OCI-LY1 (cell line): ENCODE measurements at regions not wholly inside any gene's neighbourhood (a gene's known extent, or its start where the extent isn't known, plus 50 kb on each side); places are given as distances from the start of the nearest gene placed in this dataset.

Experiments
- H2AFZ ChIP-seq: fragments of 200-600 bp; sonication (generic), shearing (Covaris generic); 2 replicates; pipeline ENCODE4 v1.6.0; 2014; ENCODE audit warnings: antibody characterized with exemption, mild to moderate bottlenecking, low read length
- H3F3A ChIP-seq: fragments of 200-600 bp; sonication (generic), shearing (Covaris generic); 2 replicates; pipeline ENCODE4 v1.6.0; 2014; ENCODE audit warnings: mild to moderate bottlenecking, antibody characterized with exemption, low read length, moderate library complexity; ENCODE audit not compliant: insufficient read depth
- H3K27ac ChIP-seq: fragments of 200-600 bp; sonication (generic); 2 replicates; pipeline ENCODE4 v1.5.1; 2014; ENCODE audit warnings: low read length, mixed run types, mild to moderate bottlenecking, low read depth; ENCODE audit not compliant: poor library complexity, severe bottlenecking
- H3K27me3 ChIP-seq: fragments of 200-600 bp; sonication (generic); 2 replicates; pipeline ENCODE4 v1.6.0; 2014; ENCODE audit warnings: antibody characterized with exemption, mild to moderate bottlenecking, low read length, moderate library complexity; ENCODE audit not compliant: insufficient read depth
- H3K36me3 ChIP-seq: fragments of 200-600 bp; sonication (generic); 2 replicates; pipeline ENCODE4 v1.6.1; 2014; ENCODE audit warnings: mild to moderate bottlenecking, antibody characterized with exemption, low read length, moderate library complexity, mixed read lengths; ENCODE audit not compliant: insufficient read depth
- H3K4me1 ChIP-seq: fragments of 200-600 bp; sonication (generic); 2 replicates; pipeline ENCODE4 v1.5.1; 2014; ENCODE audit warnings: mild to moderate bottlenecking, low read length, moderate library complexity; ENCODE audit not compliant: insufficient read depth, severe bottlenecking
- H3K4me2 ChIP-seq: fragments of 200-600 bp; sonication (generic), shearing (Covaris generic); 2 replicates; pipeline ENCODE4 v1.6.1; 2014; ENCODE audit warnings: low read length
- H3K4me3 ChIP-seq: fragments of 200-600 bp; sonication (generic); 2 replicates; pipeline ENCODE4 v1.5.1; 2014; ENCODE audit warnings: low read length, low read depth, mild to moderate bottlenecking, mixed read lengths; ENCODE audit not compliant: poor library complexity, severe bottlenecking
- H3K79me2 ChIP-seq: fragments of 200-600 bp; shearing (Covaris generic); 2 replicates; pipeline ENCODE4 v1.6.1; 2016; ENCODE audit warnings: mixed run types, low read length, mixed read lengths; ENCODE audit not compliant: insufficient read depth
- H3K9ac ChIP-seq: fragments of 200-600 bp; sonication (generic), shearing (Covaris generic); 2 replicates; pipeline ENCODE4 v1.6.1; 2014; ENCODE audit warnings: mild to moderate bottlenecking, low read length, mixed read lengths
- H3K9me2 ChIP-seq: fragments of 200-600 bp; sonication (generic), shearing (Covaris generic); 2 replicates; pipeline ENCODE4 v1.6.1; 2014; ENCODE audit warnings: low read depth, mild to moderate bottlenecking, low read length, mixed read lengths
- H3K9me3 ChIP-seq: fragments of 200-600 bp; shearing (Covaris generic); 2 replicates; pipeline ENCODE4 v1.6.1; 2014; ENCODE audit warnings: low read length, mixed read lengths
- H4K20me1 ChIP-seq: fragments of 200-600 bp; sonication (generic), shearing (Covaris generic); 2 replicates; pipeline ENCODE4 v1.6.0; 2016; ENCODE audit warnings: mild to moderate bottlenecking, low read length; ENCODE audit not compliant: insufficient read depth
- EZH2 ChIP-seq: fragments of 200-600 bp; sonication (generic), shearing (Covaris generic); IDR thresholded peaks from 2 replicates; pipeline ENCODE4 v1.8.0; 2017; ENCODE audit warnings: borderline replicate concordance, mixed run types, mild to moderate bottlenecking, antibody characterized with exemption, low read length, moderate library complexity, mixed read lengths
- TF ChIP-seq, protein P1 (sequence below): fragments of 200-600 bp; sonication (generic), shearing (Covaris generic); IDR thresholded peaks from 2 replicates; pipeline ENCODE4 v1.5.1; 2017; ENCODE audit warnings: mild to moderate bottlenecking, antibody characterized with exemption, low read length, moderate library complexity, mixed read lengths

DNA sequence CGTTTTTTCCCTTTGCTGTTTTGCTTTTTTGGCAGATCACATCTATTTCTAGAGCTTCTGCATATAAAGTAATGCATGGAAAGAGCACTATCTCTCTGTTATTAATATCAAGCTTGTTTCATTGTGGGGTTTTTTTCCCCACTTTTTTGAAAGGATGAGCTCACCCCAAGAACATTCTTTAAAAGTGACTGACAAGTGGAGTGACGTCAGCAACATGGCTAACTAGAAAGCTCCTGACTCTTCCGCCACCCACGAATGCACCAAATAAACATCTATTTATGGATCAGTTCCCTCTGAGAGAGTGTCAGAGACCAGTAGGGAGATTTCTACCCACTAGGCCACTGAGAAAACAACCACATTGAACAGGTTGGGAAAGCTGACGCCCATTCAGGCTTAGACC is 445.4 kb downstream of the GALC start:
- H3K27me3 ChIP-seq = no peaks in the 10 kb centered on the region
- H3K9me3 ChIP-seq = no peaks in the 10 kb centered on the region
- H3K4me1 ChIP-seq = no peaks in the 10 kb centered on the region
- H3K9ac ChIP-seq = no peak overlapping the region
- no peak overlapping the region for H3K4me3 ChIP-seq
- no peaks in the 10 kb centered on the region for H4K20me1 ChIP-seq
- H3K79me2 ChIP-seq = no peaks in the 10 kb centered on the region
- H3K36me3 ChIP-seq = no peaks in the 10 kb centered on the region
- H3K27ac ChIP-seq = no peak overlapping the region
- no peaks in the 10 kb centered on the region for H3K9me2 ChIP-seq
- TF ChIP-seq EZH2 = no peak
- TF ChIP-seq, protein P1, sequence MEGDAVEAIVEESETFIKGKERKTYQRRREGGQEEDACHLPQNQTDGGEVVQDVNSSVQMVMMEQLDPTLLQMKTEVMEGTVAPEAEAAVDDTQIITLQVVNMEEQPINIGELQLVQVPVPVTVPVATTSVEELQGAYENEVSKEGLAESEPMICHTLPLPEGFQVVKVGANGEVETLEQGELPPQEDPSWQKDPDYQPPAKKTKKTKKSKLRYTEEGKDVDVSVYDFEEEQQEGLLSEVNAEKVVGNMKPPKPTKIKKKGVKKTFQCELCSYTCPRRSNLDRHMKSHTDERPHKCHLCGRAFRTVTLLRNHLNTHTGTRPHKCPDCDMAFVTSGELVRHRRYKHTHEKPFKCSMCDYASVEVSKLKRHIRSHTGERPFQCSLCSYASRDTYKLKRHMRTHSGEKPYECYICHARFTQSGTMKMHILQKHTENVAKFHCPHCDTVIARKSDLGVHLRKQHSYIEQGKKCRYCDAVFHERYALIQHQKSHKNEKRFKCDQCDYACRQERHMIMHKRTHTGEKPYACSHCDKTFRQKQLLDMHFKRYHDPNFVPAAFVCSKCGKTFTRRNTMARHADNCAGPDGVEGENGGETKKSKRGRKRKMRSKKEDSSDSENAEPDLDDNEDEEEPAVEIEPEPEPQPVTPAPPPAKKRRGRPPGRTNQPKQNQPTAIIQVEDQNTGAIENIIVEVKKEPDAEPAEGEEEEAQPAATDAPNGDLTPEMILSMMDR = no peak
- H3F3A ChIP-seq = no peaks in the 10 kb centered on the region
- no peak overlapping the region for H3K4me2 ChIP-seq
- H2AFZ ChIP-seq = no peak overlapping the region

DNA sequence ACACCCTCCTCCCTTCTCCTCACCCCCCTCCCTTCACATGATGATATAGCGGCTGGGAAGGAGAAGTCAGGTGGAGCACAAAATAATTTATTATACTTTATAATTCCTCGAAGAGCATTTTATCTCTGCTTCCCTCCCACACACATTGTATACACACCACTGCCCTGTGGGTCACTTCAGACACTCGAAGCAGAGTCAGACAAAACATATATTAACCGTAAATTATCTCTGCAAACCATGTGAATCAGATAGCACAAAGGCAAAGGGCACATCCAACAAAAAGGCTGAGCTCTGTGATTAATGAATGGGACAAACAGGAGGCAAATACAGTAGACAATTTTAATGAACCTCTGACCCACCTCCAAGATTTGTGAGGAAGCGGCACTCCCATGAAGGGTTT is 450.7 kb downstream of the GALC start:
- H2AFZ ChIP-seq = no peak overlapping the region
- H3K27ac ChIP-seq = no peak overlapping the region
- H3K36me3 ChIP-seq = no peaks in the 10 kb centered on the region
- TF ChIP-seq EZH2 = no peak
- TF ChIP-seq, protein P1 = no peak
- H3K4me1 ChIP-seq = no peaks in the 10 kb centered on the region
- no peak overlapping the region for H3K4me2 ChIP-seq
- H3K4me3 ChIP-seq = no peak overlapping the region
- no peak overlapping the region for H3K9ac ChIP-seq
- H3K79me2 ChIP-seq = no peaks in the 10 kb centered on the region
- no peaks in the 10 kb centered on the region for H3K27me3 ChIP-seq
- H3K9me2 ChIP-seq = no peaks in the 10 kb centered on the region
- H4K20me1 ChIP-seq = no peaks in the 10 kb centered on the region
- no peaks in the 10 kb centered on the region for H3F3A ChIP-seq
- no peaks in the 10 kb centered on the region for H3K9me3 ChIP-seq

DNA sequence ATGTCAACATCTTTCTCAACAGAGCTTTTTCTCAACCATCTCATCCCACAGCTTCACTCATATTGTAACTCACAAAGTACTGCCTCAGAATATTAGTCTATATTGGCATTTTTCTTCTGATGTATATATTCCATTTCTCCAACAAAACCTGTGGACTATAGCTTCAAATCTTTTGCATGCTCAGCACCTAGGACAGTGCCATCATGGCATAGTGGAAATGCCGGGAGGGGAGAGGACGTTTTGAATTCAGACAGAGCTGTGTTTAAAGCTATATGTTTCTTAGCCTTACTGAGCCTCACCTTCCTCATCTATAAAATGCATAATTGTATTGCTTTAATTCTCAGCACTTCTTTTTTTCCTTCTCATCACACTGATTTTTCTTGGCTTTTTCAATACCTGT is 452.6 kb downstream of the GALC start:
- no peak overlapping the region for H3K4me3 ChIP-seq
- H3F3A ChIP-seq = no peaks in the 10 kb centered on the region
- H3K27ac ChIP-seq = no peak overlapping the region
- no peaks in the 10 kb centered on the region for H4K20me1 ChIP-seq
- no peak overlapping the region for H2AFZ ChIP-seq
- H3K9me2 ChIP-seq = no peaks in the 10 kb centered on the region
- H3K27me3 ChIP-seq = no peaks in the 10 kb centered on the region
- no peak for TF ChIP-seq EZH2
- TF ChIP-seq, protein P1 = no peak
- no peaks in the 10 kb centered on the region for H3K4me1 ChIP-seq
- H3K9me3 ChIP-seq = no peaks in the 10 kb centered on the region
- no peaks in the 10 kb centered on the region for H3K36me3 ChIP-seq
- H3K4me2 ChIP-seq = no peak overlapping the region
- no peaks in the 10 kb centered on the region for H3K79me2 ChIP-seq
- no peak overlapping the region for H3K9ac ChIP-seq
